Suprapubic skin (tissue), 4 donors: ENCODE measurements at regions not wholly inside any gene's neighbourhood (a gene's known extent, or its start where the extent isn't known, plus 50 kb on each side); places are given as distances from the start of the nearest gene placed in this dataset.

Source experiments
- POLR2A ChIP-seq, 2 donors: fragments of 450-650 bp; IDR thresholded peaks; one replicate each; pipeline ENCODE4 v1.6.1; 2017; ENCODE audit warnings: antibody characterized with exemption in 2 of 2, mild to moderate bottlenecking in 2 of 2, moderate library complexity in 2 of 2
- POLR2AphosphoS5 ChIP-seq, 3 donors: sonication (generic); formaldehyde crosslinking; IDR thresholded peaks; one replicate each; pipeline ENCODE4 v1.6.1; 2017; ENCODE audit warnings: antibody characterized with exemption in 3 of 3
- TF ChIP-seq, protein P1 (sequence below), 2 donors: fragments of 200-600 bp in 1 of 2; fragments of 450-650 bp in 1 of 2; sonication (generic) in 1 of 2; IDR thresholded peaks; one replicate each; pipeline ENCODE4 v1.5.1; 2016 to 2019; ENCODE audit warnings: antibody characterized with exemption in 2 of 2, mild to moderate bottlenecking in 1 of 2, moderate library complexity in 1 of 2

- TF ChIP-seq, protein P1, sequence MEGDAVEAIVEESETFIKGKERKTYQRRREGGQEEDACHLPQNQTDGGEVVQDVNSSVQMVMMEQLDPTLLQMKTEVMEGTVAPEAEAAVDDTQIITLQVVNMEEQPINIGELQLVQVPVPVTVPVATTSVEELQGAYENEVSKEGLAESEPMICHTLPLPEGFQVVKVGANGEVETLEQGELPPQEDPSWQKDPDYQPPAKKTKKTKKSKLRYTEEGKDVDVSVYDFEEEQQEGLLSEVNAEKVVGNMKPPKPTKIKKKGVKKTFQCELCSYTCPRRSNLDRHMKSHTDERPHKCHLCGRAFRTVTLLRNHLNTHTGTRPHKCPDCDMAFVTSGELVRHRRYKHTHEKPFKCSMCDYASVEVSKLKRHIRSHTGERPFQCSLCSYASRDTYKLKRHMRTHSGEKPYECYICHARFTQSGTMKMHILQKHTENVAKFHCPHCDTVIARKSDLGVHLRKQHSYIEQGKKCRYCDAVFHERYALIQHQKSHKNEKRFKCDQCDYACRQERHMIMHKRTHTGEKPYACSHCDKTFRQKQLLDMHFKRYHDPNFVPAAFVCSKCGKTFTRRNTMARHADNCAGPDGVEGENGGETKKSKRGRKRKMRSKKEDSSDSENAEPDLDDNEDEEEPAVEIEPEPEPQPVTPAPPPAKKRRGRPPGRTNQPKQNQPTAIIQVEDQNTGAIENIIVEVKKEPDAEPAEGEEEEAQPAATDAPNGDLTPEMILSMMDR (IDR thresholded peaks at IDR 0.05): no peak
- no peak for TF ChIP-seq POLR2AphosphoS5 (IDR thresholded peaks at IDR 0.05)
- TF ChIP-seq POLR2A (IDR thresholded peaks at IDR 0.05): no peak
Observed at GRCh38 chr6:9612489-9612888, 802.4 kb downstream of the TFAP2A start.
